Liver (tissue), 3 donors: ENCODE measurements at regions not wholly inside any gene's neighbourhood (a gene's known extent, or its start where the extent isn't known, plus 50 kb on each side); places are given as distances from the start of the nearest gene placed in this dataset.

Source experiments
- CTCF ChIP-seq: fragments of 150-350 bp; IDR thresholded peaks from 2 replicates; pipeline ENCODE4 v1.5.1; 2017; ENCODE audit warnings: improper control_type of control experiment, low read depth, low read length; ENCODE audit not compliant: missing input control
- EGR1 ChIP-seq, 2 donors: IDR thresholded peaks; 2 replicates each; pipeline ENCODE4 v1.6.1; 2016 to 2018; ENCODE audit warnings: antibody characterized with exemption in 2 of 2, low read depth in 2 of 2
- GABPA ChIP-seq, 2 donors: IDR thresholded peaks in 1 of 2; conservative IDR thresholded peaks in 1 of 2; 2 replicates each; pipeline ENCODE4 v1.6.1; 2016; ENCODE audit warnings: antibody characterized with exemption in 2 of 2, mild to moderate bottlenecking in 1 of 2, moderate library complexity in 1 of 2
- JUND ChIP-seq, 2 donors: IDR thresholded peaks; 2 replicates each; pipeline ENCODE4 v1.6.1; 2016; ENCODE audit warnings: antibody characterized with exemption in 2 of 2
- MAX ChIP-seq: IDR thresholded peaks from 2 replicates; pipeline ENCODE4 v1.6.1; 2016; ENCODE audit warnings: antibody characterized with exemption
- REST ChIP-seq: IDR thresholded peaks from 2 replicates; pipeline ENCODE4 v1.6.1; 2016; ENCODE audit warnings: antibody characterized with exemption, mild to moderate bottlenecking
- RXRA ChIP-seq, 2 donors: IDR thresholded peaks; 2 replicates each; pipeline ENCODE4 v1.6.1; 2017 to 2018; ENCODE audit warnings: antibody characterized with exemption in 2 of 2, mild to moderate bottlenecking in 1 of 2
- SP1 ChIP-seq: IDR thresholded peaks from 2 replicates; pipeline ENCODE4 v1.6.1; 2018; ENCODE audit warnings: antibody characterized with exemption, mild to moderate bottlenecking
- TAF1 ChIP-seq: conservative IDR thresholded peaks from 2 replicates; pipeline ENCODE4 v1.6.1; 2016; ENCODE audit warnings: antibody characterized with exemption, mild to moderate bottlenecking
- YY1 ChIP-seq: IDR thresholded peaks from 2 replicates; pipeline ENCODE4 v1.6.1; 2016; ENCODE audit warnings: antibody characterized with exemption, mild to moderate bottlenecking
- donor health status: healthy.
- donor health status: healthy.

GRCh38 chr13:44019651-44020050 is 139.9 kb downstream of the LACC1 start:
- no peak for TF ChIP-seq CTCF
- no peak for TF ChIP-seq SP1
- TF ChIP-seq MAX: no peak
- no peak for TF ChIP-seq YY1
- no peak for TF ChIP-seq TAF1
- no peak for TF ChIP-seq GABPA (IDR thresholded peaks at IDR 0.05 in 1 of 2, conservative IDR thresholded peaks at IDR 0.05 in 1 of 2)
- TF ChIP-seq EGR1 (IDR thresholded peaks at IDR 0.05; ENCODE audit: low read depth in 2 of 2): no peak
- TF ChIP-seq REST: no peak
- no peak for TF ChIP-seq RXRA (IDR thresholded peaks at IDR 0.05)
- TF ChIP-seq JUND (IDR thresholded peaks at IDR 0.05): no peak
